ENCODE measurements at regions not wholly inside any gene's neighbourhood (a gene's known extent, or its start where the extent isn't known, plus 50 kb on each side); places are given as distances from the start of the nearest gene placed in this dataset.

DNA sequence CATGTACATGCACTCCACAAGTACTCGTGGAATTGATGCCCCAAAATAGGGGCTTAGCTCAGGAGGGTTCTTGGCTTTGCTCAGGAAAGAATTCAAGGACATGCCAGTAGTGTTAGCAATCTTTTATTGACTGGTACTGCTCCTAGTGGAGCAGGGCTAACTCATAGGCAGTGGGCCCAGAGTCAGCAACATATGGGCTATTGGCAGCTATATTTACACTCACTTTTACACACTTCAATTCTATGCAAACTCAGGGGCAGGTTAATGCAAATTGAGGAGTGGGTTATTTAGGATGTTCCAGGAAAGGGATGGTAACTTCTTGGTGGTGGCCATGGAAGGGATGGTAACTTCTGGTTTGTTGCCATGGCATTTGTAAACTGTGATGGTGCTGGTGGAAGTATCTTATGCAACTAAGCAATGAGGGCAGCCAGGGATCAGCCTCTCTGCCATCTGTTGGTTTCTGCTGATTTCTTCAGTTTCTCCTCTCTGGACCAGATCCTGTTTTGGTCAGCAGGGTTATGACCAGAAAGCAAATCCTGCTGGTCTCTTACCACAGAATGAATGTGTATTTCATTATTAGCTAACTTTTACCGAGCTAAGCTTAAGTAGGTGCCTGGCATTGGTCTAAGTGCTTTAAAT is 69.2 kb upstream of the FAT1 start:
- TF ChIP-seq CHD1 (IDR thresholded peaks at IDR 0.05; ENCODE audit: low read depth, low read length) (no peak), CTCF (IDR thresholded peaks at IDR 0.05; ENCODE audit: control extremely low read depth in 1 of 3, insufficient read depth in 1 of 3, low read depth in 1 of 3, low read length in 3 of 3) (no peak), RBBP5 (IDR thresholded peaks at IDR 0.05; ENCODE audit: borderline replicate concordance, low read depth, low read length) (no peak), EGR1 (IDR thresholded peaks at IDR 0.05; ENCODE audit: borderline replicate concordance, low read depth, low read length) (no peak), CHD2 (IDR thresholded peaks at IDR 0.05; ENCODE audit: low read length) (no peak), POLR2A (IDR thresholded peaks at IDR 0.05; ENCODE audit: control extremely low read depth in 1 of 2, low read depth in 2 of 2, low read length in 2 of 2) (no peak), SIN3A (conservative IDR thresholded peaks at IDR 0.05 in 1 of 2, IDR thresholded peaks at IDR 0.05 in 1 of 2; ENCODE audit: low read depth in 1 of 2, low read length in 2 of 2) (no peak), FOSL1 (IDR thresholded peaks at IDR 0.05; ENCODE audit: insufficient read depth, low read depth, low read length) (no peak), SUZ12 (IDR thresholded peaks at IDR 0.05; ENCODE audit: low read length) (no peak), EP300 (IDR thresholded peaks at IDR 0.05; ENCODE audit: borderline replicate concordance in 1 of 2, low read depth in 2 of 2, low read length in 2 of 2) (no peak)

Data from H1 (cell line).